Inflammatory macrophage (primary cell): ENCODE measurements at regions not wholly inside any gene's neighbourhood (a gene's known extent, or its start where the extent isn't known, plus 50 kb on each side); places are given as distances from the start of the nearest gene placed in this dataset.
A peak's percentile ranks its signal among the peaks of the same experiment; 100 is the strongest.

Source experiments
- DNase-seq, 2 donors: peaks; one replicate each; pipeline ENCODE4 v3.0.0-alpha.2; 2020 to 2022

GRCh38 chr3:34842706-34843480 is 796.4 kb upstream of the ARPP21 start:
- no peak for DNase-seq

- DNase-seq: no peak
Measured at GRCh38 chr3:34844323-34844620, 795.1 kb upstream of the ARPP21 start.

- DNase-seq: no peak
Measured at GRCh38 chr3:34851137-34851536, 788.2 kb upstream of the ARPP21 start.

DNA sequence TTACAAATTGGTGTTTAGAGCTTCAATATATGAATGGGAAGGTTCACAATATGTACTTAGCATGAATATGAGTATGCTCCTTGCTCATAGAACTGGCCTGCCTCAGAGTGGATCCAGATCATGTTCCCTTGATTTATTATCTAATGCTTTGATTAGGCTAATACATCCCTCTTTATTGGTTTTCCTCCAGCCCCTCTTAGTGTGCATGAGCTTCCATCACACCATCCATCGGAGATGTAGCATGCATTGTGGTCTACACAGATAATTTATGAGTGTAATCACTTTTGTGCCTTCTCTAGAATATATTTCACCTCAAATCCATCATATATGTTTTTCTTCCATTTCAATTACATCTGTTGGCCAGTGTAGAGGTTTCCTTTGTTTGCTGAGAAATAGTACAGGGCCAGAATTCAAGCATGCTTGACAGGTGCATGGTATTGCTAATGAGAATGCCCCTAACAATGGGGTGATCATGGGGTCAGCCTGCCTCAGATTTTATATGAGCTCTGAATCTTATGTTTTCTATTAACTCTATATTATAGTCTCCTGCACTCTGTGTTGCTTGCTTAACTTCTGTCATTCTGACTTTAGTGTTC is 786.4 kb upstream of the ARPP21 start:
- no peak for DNase-seq

- DNase-seq: peak in 1 of 2 donors; percentile 1
Measured at GRCh38 chr3:34856081-34856947, 783.0 kb upstream of the ARPP21 start.

DNA sequence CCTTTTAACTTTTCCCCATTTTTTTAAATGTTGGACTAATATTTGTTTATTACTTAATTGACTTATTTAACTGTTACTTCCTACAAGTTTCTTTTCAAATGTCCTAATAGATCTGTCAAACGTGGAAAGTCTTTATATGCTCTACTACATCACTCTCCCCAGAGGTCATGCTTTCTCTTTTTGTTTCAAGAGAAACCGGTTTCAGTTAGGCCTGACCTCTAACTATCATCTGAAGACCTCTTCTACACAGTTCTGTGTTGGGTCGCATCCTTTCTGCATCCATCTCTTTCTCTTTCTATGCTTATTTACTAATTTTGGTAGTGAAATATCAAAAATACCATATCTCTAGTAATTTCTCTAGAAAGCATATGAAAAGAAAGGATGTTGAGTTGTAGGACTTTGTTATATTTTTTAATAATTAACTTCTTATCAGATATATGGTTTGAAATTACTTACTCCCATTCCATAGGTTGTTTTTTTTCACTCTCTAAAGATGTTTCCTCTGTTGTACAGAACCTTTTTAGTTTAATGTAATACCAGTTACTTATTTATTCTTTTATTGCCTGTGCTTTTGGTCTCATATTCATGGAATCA is 781.2 kb upstream of the ARPP21 start:
- DNase-seq: no peak

- DNase-seq: no peak
Measured at GRCh38 chr3:34859746-34860145, 779.6 kb upstream of the ARPP21 start.

DNA sequence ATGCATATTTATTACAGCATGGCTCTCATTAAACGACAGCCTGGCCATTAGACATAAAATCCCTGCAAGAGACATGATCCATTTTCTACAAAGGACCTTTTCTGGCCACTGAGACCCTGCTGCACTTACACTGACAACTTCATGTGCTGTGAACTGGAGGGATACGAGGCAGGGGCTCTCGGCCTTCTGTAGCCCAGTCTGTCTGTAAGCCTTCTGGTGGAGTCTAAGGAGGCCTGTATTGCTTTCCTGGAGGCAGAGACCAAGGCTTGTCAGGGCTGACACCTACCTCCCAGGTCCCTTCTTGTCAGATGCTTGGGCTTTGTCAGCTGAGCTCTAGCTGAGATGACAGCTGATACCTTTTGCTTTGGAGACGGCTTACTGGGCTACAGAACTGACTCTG is 776.9 kb upstream of the ARPP21 start:
- DNase-seq: no peak

DNA sequence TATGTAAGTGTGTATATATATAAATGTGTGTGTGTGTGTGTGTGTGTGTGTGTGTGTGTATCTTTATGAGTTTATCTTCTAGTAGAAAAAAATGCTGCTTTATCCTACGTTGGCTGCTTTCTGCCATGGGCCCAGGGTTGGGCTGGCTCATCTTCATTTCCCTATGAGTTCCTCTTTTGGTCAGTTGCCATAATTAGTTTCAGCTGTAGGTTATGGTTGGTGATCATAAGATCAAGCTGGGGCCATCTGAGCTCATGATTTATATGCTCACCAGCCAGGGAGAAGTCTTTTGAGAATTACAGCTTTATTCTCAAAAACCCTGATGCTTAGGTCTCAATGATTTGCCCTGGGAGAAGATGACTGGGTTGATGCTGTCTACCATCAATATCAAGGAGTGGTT is 775.8 kb upstream of the ARPP21 start:
- no peak for DNase-seq

DNA sequence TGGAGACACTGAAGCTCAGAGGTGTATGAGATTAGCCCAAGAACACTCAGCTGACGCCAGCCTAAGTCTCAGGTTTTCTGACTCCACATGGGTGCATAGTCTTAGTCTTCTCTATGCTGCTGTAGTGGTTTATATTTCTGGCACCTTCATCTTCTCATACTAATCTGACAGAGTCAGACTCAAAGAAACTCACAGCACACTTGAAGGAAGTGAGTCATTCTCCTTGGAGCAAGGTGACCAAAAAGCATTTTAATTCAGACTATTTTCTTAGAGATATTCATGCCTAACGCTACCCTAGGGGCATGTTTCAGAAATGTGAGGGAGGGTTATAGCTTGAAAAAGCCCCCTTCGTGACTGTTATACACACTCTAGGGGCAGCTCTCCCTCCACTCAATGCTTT is 775.3 kb upstream of the ARPP21 start:
- DNase-seq: no peak

GRCh38 chr3:34865346-34865745 is 774.0 kb upstream of the ARPP21 start:
- DNase-seq: no peak

GRCh38 chr3:34868935-34869334 is 770.4 kb upstream of the ARPP21 start:
- no peak for DNase-seq

DNA sequence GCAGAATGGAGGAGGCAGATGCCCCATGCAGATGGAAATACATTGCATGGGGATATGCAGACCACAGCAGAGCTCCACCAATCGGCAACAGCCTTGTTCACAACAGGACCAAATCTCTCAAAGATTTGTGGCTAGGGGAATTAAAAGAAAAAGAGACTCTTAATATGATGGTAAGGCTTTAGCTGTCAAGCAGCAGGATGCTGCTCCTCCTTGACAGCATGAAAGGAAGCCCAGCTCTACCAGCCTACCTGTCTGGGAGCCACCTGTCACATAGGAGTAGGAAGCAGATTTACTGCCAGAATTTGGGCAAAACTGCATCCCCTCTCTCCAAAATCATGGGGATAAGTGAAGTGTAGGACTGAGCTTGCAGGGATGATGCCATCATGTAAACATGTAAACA is 769.6 kb upstream of the ARPP21 start:
- DNase-seq: no peak

GRCh38 chr3:34872406-34872805 is 766.9 kb upstream of the ARPP21 start:
- DNase-seq: no peak

GRCh38 chr3:34876997-34877396 is 762.3 kb upstream of the ARPP21 start:
- no peak for DNase-seq

- DNase-seq: no peak
Measured at GRCh38 chr3:34878488-34878887, 760.8 kb upstream of the ARPP21 start.

DNA sequence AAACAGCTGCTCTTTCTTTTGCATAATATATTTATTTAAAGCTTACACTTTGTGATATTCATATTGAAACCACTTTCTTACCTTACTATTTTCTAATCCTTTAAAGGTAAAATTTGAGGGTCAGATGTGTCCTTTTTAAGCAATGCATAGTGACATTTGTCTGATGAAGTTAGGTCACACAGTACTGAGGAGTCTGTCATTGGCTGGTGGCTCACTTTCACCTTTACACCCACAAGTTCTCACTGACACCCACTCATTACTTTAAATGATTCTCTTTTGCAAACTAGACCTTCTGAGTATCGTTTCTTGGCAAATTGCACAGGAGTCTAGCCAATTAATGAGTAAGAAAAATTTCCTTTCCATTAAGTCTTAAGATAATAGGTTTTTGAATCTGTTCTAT is 758.3 kb upstream of the ARPP21 start:
- no peak for DNase-seq

GRCh38 chr3:34882764-34883163 is 756.6 kb upstream of the ARPP21 start:
- no peak for DNase-seq

GRCh38 chr3:34884007-34884406 is 755.3 kb upstream of the ARPP21 start:
- DNase-seq: no peak

DNA sequence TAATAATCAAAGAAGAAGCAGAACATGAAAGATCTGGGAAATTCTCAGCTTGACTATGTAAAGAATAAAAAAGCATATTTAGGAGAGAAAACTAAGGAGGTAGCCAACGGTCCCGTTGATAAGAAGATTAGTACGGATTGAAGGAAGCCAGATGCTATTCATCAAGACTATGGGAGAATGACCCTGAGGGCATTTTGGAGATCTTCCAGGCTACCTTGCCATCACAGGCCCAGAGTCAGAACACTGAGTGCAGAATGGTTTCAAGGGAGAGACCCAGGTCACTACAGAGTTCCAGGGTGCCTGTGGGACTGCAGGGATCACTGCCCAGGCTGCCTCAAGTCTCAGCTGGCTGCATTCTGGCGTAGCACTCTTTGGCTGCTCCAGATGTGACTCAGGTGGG is 752.9 kb upstream of the ARPP21 start:
- DNase-seq: no peak

DNA sequence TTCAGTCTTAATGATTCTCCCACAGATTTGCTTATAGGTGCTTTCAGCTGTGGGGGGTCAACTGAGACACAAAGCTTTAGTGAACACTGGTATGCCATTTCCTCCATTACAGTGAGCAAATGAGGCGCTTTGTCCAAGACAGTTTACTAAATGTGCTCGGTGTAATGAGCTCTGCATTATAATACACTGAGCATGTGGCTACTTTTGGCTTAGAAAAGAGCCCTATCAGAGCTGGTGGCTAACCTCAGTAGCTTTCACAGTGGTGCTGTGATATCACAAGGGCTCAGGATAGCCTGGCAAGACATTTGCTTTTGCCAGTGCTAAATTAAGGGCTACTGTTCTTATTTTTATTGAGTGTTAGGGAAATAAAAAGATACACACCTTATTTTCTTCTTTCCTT is 749.7 kb upstream of the ARPP21 start:
- no peak for DNase-seq

GRCh38 chr3:34890247-34890646 is 749.1 kb upstream of the ARPP21 start:
- no peak for DNase-seq

GRCh38 chr3:34891941-34892340 is 747.4 kb upstream of the ARPP21 start:
- DNase-seq: no peak

DNA sequence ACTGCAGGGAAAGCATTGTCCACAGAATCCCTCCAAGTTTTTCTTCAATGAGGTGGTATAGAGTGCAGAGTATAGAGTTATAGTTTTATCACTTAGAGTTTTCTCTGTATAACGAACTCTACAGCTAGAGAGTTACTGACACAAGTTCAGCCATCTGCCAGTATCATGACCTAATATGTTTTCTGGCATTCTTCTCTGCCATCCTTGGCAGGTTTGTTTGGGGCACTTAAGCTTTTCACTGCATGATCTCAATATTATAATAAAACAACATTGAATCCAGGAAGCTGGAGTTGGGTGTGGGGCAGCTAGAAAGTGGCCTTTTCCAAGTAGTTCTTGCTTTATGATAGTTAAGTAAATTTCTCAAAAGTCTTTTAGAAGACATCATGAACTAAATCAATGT is 743.5 kb upstream of the ARPP21 start:
- no peak for DNase-seq
